Ovary (tissue), 3 donors: ENCODE measurements at regions not wholly inside any gene's neighbourhood (a gene's known extent, or its start where the extent isn't known, plus 50 kb on each side); places are given as distances from the start of the nearest gene placed in this dataset.

Source experiments
- POLR2A ChIP-seq: fragments of 450-650 bp; IDR thresholded peaks from one replicate; pipeline ENCODE4 v1.6.1; 2017; ENCODE audit warnings: antibody characterized with exemption, mild to moderate bottlenecking, moderate library complexity
- TF ChIP-seq, protein P1 (sequence below), 3 donors: fragments of 450-650 bp in 2 of 3; fragments of 200-600 bp in 1 of 3; IDR thresholded peaks; one replicate each; pipeline versions ENCODE4 v1.5.1 to v1.8.0; 2016 to 2022; ENCODE audit warnings: antibody characterized with exemption in 3 of 3, mild to moderate bottlenecking in 1 of 3
- donor health status: DM: no; HTN: no; CAD: no.

DNA sequence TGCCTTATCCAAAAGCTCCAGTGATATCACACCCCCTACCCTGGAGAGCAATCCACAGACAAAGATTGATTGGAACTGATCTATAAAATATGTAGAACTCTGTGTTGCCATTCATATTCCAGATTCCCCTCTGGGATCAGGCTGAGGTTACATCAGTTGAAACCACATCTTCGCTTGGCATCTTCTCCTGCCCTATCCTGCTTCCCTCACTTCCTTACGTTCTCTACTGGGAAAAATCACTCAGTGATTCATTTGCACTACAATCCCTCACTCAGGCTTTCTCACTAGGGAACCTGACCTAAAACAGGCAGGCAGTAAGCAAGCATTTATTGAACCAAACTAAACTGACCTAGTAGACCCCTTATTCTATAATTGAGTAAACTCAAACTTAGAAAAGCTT, 111.7 kb downstream of the ESM1 start:
- TF ChIP-seq, protein P1, sequence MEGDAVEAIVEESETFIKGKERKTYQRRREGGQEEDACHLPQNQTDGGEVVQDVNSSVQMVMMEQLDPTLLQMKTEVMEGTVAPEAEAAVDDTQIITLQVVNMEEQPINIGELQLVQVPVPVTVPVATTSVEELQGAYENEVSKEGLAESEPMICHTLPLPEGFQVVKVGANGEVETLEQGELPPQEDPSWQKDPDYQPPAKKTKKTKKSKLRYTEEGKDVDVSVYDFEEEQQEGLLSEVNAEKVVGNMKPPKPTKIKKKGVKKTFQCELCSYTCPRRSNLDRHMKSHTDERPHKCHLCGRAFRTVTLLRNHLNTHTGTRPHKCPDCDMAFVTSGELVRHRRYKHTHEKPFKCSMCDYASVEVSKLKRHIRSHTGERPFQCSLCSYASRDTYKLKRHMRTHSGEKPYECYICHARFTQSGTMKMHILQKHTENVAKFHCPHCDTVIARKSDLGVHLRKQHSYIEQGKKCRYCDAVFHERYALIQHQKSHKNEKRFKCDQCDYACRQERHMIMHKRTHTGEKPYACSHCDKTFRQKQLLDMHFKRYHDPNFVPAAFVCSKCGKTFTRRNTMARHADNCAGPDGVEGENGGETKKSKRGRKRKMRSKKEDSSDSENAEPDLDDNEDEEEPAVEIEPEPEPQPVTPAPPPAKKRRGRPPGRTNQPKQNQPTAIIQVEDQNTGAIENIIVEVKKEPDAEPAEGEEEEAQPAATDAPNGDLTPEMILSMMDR (IDR thresholded peaks at IDR 0.05) = no peak
- no peak for TF ChIP-seq POLR2A
